ENCODE measurements at regions not wholly inside any gene's neighbourhood (a gene's known extent, or its start where the extent isn't known, plus 50 kb on each side); places are given as distances from the start of the nearest gene placed in this dataset.

DNA sequence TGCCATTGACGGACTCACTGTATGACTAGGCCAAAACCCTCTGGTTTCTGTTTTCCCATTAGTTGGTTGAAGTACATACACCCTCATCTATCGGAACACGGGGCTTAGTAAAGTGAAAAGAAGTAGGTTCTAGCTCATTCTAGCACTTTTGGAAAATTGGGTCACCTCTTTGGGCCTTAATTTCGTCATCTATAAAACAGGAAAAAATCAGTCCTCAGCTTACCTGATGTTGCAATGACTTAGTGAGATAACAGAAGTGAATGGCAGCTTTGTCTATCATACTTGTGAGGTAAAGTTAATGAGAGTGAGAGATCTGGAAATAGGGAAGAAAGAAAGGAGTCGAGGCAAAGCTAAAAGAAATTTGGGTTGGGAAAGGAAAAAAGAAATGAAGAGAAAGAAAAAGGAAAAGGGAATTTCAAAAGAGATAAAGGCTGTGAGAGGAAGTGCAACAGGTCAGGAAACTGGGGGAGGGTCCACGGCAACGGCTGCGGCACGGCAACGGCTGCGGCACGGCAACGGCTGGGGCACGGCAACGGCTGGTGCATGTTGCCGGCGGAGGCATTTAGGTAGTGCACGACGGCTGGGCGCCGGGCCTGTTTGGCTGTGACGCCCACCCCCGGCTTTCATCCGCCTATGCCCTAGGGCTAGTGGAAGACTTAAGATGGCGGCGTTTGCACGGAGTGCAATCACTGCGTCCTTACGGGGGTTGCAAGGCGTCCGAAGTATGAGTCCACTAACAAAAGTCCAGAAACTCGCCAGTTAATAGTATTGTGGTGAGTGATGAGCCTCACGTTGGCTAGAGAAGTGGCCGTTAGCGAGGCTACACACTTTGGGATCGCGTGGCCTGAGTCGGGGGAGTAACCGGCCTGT, 91.4 kb upstream of the XIST start (continued):
- TF ChIP-seq, protein P1, sequence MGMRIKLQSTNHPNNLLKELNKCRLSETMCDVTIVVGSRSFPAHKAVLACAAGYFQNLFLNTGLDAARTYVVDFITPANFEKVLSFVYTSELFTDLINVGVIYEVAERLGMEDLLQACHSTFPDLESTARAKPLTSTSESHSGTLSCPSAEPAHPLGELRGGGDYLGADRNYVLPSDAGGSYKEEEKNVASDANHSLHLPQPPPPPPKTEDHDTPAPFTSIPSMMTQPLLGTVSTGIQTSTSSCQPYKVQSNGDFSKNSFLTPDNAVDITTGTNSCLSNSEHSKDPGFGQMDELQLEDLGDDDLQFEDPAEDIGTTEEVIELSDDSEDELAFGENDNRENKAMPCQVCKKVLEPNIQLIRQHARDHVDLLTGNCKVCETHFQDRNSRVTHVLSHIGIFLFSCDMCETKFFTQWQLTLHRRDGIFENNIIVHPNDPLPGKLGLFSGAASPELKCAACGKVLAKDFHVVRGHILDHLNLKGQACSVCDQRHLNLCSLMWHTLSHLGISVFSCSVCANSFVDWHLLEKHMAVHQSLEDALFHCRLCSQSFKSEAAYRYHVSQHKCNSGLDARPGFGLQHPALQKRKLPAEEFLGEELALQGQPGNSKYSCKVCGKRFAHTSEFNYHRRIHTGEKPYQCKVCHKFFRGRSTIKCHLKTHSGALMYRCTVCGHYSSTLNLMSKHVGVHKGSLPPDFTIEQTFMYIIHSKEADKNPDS (CRISPR knock-in tag; IDR thresholded peaks at IDR 0.05) = no peak
- TF ChIP-seq GZF1 (CRISPR knock-in tag; IDR thresholded peaks at IDR 0.05) = no peak
- TF ChIP-seq, protein P2, sequence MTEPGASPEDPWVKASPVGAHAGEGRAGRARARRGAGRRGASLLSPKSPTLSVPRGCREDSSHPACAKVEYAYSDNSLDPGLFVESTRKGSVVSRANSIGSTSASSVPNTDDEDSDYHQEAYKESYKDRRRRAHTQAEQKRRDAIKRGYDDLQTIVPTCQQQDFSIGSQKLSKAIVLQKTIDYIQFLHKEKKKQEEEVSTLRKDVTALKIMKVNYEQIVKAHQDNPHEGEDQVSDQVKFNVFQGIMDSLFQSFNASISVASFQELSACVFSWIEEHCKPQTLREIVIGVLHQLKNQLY (CRISPR knock-in tag; IDR thresholded peaks at IDR 0.05) = peak; percentile 41; the same call in 1 of the 2 replicates
- no peak for TF ChIP-seq ZNF557 (CRISPR knock-in tag; IDR thresholded peaks at IDR 0.05)
- TF ChIP-seq, protein P3, sequence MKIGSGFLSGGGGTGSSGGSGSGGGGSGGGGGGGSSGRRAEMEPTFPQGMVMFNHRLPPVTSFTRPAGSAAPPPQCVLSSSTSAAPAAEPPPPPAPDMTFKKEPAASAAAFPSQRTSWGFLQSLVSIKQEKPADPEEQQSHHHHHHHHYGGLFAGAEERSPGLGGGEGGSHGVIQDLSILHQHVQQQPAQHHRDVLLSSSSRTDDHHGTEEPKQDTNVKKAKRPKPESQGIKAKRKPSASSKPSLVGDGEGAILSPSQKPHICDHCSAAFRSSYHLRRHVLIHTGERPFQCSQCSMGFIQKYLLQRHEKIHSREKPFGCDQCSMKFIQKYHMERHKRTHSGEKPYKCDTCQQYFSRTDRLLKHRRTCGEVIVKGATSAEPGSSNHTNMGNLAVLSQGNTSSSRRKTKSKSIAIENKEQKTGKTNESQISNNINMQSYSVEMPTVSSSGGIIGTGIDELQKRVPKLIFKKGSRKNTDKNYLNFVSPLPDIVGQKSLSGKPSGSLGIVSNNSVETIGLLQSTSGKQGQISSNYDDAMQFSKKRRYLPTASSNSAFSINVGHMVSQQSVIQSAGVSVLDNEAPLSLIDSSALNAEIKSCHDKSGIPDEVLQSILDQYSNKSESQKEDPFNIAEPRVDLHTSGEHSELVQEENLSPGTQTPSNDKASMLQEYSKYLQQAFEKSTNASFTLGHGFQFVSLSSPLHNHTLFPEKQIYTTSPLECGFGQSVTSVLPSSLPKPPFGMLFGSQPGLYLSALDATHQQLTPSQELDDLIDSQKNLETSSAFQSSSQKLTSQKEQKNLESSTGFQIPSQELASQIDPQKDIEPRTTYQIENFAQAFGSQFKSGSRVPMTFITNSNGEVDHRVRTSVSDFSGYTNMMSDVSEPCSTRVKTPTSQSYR (CRISPR knock-in tag; IDR thresholded peaks at IDR 0.05; ENCODE audit: borderline replicate concordance) = peak; percentile 88; the same call in 1 of the 2 replicates
- TF ChIP-seq FOXA3 (CRISPR knock-in tag; IDR thresholded peaks at IDR 0.05) = peak; percentile 63
- TF ChIP-seq DNMT3B (CRISPR knock-in tag; conservative IDR thresholded peaks at IDR 0.05) = no peak
- no peak for TF ChIP-seq ZNF607 (CRISPR knock-in tag; IDR thresholded peaks at IDR 0.05; ENCODE audit: borderline replicate concordance)
- TF ChIP-seq, protein P4, sequence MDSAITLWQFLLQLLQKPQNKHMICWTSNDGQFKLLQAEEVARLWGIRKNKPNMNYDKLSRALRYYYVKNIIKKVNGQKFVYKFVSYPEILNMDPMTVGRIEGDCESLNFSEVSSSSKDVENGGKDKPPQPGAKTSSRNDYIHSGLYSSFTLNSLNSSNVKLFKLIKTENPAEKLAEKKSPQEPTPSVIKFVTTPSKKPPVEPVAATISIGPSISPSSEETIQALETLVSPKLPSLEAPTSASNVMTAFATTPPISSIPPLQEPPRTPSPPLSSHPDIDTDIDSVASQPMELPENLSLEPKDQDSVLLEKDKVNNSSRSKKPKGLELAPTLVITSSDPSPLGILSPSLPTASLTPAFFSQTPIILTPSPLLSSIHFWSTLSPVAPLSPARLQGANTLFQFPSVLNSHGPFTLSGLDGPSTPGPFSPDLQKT (CRISPR knock-in tag; IDR thresholded peaks at IDR 0.05; ENCODE audit: borderline replicate concordance) = no peak
- TF ChIP-seq, protein P5, sequence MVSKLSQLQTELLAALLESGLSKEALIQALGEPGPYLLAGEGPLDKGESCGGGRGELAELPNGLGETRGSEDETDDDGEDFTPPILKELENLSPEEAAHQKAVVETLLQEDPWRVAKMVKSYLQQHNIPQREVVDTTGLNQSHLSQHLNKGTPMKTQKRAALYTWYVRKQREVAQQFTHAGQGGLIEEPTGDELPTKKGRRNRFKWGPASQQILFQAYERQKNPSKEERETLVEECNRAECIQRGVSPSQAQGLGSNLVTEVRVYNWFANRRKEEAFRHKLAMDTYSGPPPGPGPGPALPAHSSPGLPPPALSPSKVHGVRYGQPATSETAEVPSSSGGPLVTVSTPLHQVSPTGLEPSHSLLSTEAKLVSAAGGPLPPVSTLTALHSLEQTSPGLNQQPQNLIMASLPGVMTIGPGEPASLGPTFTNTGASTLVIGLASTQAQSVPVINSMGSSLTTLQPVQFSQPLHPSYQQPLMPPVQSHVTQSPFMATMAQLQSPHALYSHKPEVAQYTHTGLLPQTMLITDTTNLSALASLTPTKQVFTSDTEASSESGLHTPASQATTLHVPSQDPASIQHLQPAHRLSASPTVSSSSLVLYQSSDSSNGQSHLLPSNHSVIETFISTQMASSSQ (IDR thresholded peaks at IDR 0.05; ENCODE audit: low read depth) = no peak
- TF ChIP-seq, protein P5 (CRISPR knock-in tag; IDR thresholded peaks at IDR 0.05; ENCODE audit: borderline replicate concordance) = peak; percentile 71
- TF ChIP-seq ZNF12 (CRISPR knock-in tag; IDR thresholded peaks at IDR 0.05) = peak; percentile 39; the same call in 1 of the 2 replicates
- peak; percentile 86 for TF ChIP-seq CBFB (CRISPR knock-in tag; IDR thresholded peaks at IDR 0.05)
- no peak for TF ChIP-seq ZNF282 (IDR thresholded peaks at IDR 0.05; ENCODE audit: partially characterized antibody)
- 0 out of 2 replicates have a peak, but pooled peaks have one; percentile 29 for TF ChIP-seq ZNF589 (CRISPR knock-in tag; conservative IDR thresholded peaks at IDR 0.05)
- 0 out of 2 replicates have a peak, but pooled peaks have one; percentile 45 for TF ChIP-seq ISL2 (CRISPR knock-in tag; IDR thresholded peaks at IDR 0.05)
- TF ChIP-seq, protein P6, sequence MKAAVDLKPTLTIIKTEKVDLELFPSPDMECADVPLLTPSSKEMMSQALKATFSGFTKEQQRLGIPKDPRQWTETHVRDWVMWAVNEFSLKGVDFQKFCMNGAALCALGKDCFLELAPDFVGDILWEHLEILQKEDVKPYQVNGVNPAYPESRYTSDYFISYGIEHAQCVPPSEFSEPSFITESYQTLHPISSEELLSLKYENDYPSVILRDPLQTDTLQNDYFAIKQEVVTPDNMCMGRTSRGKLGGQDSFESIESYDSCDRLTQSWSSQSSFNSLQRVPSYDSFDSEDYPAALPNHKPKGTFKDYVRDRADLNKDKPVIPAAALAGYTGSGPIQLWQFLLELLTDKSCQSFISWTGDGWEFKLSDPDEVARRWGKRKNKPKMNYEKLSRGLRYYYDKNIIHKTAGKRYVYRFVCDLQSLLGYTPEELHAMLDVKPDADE (CRISPR knock-in tag; IDR thresholded peaks at IDR 0.05) = no peak
